ENCODE measurements at regions not wholly inside any gene's neighbourhood (a gene's known extent, or its start where the extent isn't known, plus 50 kb on each side); places are given as distances from the start of the nearest gene placed in this dataset.

- no TSS peak for BruUV-seq (replicated peaks)
These were observed 328.1 kb downstream of the TLE1 start for GRCh38 chr9:81361296-81361695.

GRCh38 chr9:81351166-81351565 lies 338.2 kb downstream of the TLE1 start:
- Mint-ChIP-seq H3K27me3 (ENCODE audit: insufficient read depth, unreplicated experiment) (no peaks in the 10 kb centered on the region), H3K9me3 (ENCODE audit: unreplicated experiment) (no peaks in the 10 kb centered on the region), H3K36me3 (ENCODE audit: insufficient read depth, unreplicated experiment) (no peaks in the 10 kb centered on the region), H3K4me1 (ENCODE audit: insufficient read depth, unreplicated experiment) (no peaks in the 10 kb centered on the region), H3K4me3 (ENCODE audit: unreplicated experiment) (no peak overlapping the region), H3K27ac (ENCODE audit: low read depth, unreplicated experiment) (no peak overlapping the region)
- TF ChIP-seq CTCF (IDR thresholded peaks at IDR 0.05; ENCODE audit: unreplicated experiment): no peak
- no TSS peak for BruUV-seq (replicated peaks)
- DNase-seq (ENCODE audit: unreplicated experiment): no peak
- intact Hi-C loops (cut with micrococcal nuclease): no loop called here
- POLR2A ChIA-PET: interaction anchor here (1.0 kb wide), 1 partner anchor 12 kb away, joined by 3 read pairs; no protein-coding TSS in a partner anchor
- CTCF ChIA-PET: interaction anchor here (0.6 kb wide), 1 partner anchor 9 kb away, joined by 4 read pairs; no protein-coding TSS in a partner anchor

More at GRCh38 chr9:81361296-81361695, 328.1 kb downstream of the TLE1 start:
- Mint-ChIP-seq H3K9me3 (ENCODE audit: unreplicated experiment) (peaks cover 12% of the 10 kb centered on the region), H3K27me3 (ENCODE audit: insufficient read depth, unreplicated experiment) (no peaks in the 10 kb centered on the region), H3K36me3 (ENCODE audit: insufficient read depth, unreplicated experiment) (no peaks in the 10 kb centered on the region), H3K27ac (ENCODE audit: low read depth, unreplicated experiment) (no peak overlapping the region), H3K4me3 (ENCODE audit: unreplicated experiment) (no peak overlapping the region), H3K4me1 (ENCODE audit: insufficient read depth, unreplicated experiment) (no peaks in the 10 kb centered on the region)
- DNase-seq (ENCODE audit: unreplicated experiment): no peak
- ChIA-PET CTCF (interaction anchor here (0.5 to 0.9 kb wide), 2 partner anchors 27 to 434 kb away, joined by 3 to 5 read pairs; no protein-coding TSS in a partner anchor), POLR2A (no interaction called here)
- intact Hi-C loops (cut with micrococcal nuclease): no loop called here
- no peak for TF ChIP-seq CTCF (IDR thresholded peaks at IDR 0.05; ENCODE audit: unreplicated experiment)

GRCh38 chr9:81344366-81344765 lies 345.0 kb downstream of the TLE1 start:
- no peak for TF ChIP-seq CTCF (IDR thresholded peaks at IDR 0.05; ENCODE audit: unreplicated experiment)
- H3K27me3 Mint-ChIP-seq (ENCODE audit: insufficient read depth, unreplicated experiment): no peaks in the 10 kb centered on the region
- no peak overlapping the region for H3K27ac Mint-ChIP-seq (ENCODE audit: low read depth, unreplicated experiment)
- H3K9me3 Mint-ChIP-seq (ENCODE audit: unreplicated experiment): no peaks in the 10 kb centered on the region
- ChIA-PET POLR2A (no interaction called here), CTCF (no interaction called here)
- no peaks in the 10 kb centered on the region for H3K36me3 Mint-ChIP-seq (ENCODE audit: insufficient read depth, unreplicated experiment)
- intact Hi-C loops (cut with micrococcal nuclease): no loop called here
- H3K4me3 Mint-ChIP-seq (ENCODE audit: unreplicated experiment): no peak overlapping the region
- no peak for DNase-seq (ENCODE audit: unreplicated experiment)
- H3K4me1 Mint-ChIP-seq (ENCODE audit: insufficient read depth, unreplicated experiment): no peaks in the 10 kb centered on the region
- BruUV-seq (replicated peaks): no TSS peak

GRCh38 chr9:81335879-81336421 lies 353.4 kb downstream of the TLE1 start:
- ChIA-PET POLR2A (interaction anchor here (0.7 kb wide), 2 partner anchors 877 to 1694 kb away, joined by 3 read pairs; no protein-coding TSS in a partner anchor), CTCF (interaction anchor here (0.7 to 1.1 kb wide), 2 partner anchors 529 to 1314 kb away, joined by 3 read pairs; no protein-coding TSS in a partner anchor)
- peaks cover 29% of the 10 kb centered on the region for H3K9me3 Mint-ChIP-seq (ENCODE audit: unreplicated experiment)
- no TSS peak for BruUV-seq (replicated peaks)
- TF ChIP-seq CTCF (IDR thresholded peaks at IDR 0.05; ENCODE audit: unreplicated experiment): no peak
- intact Hi-C loops (cut with micrococcal nuclease): no loop called here
- H3K4me1 Mint-ChIP-seq (ENCODE audit: insufficient read depth, unreplicated experiment): no peaks in the 10 kb centered on the region
- H3K4me3 Mint-ChIP-seq (ENCODE audit: unreplicated experiment): no peak overlapping the region
- H3K27ac Mint-ChIP-seq (ENCODE audit: low read depth, unreplicated experiment): no peak overlapping the region
- H3K36me3 Mint-ChIP-seq (ENCODE audit: insufficient read depth, unreplicated experiment): no peaks in the 10 kb centered on the region
- no peak for DNase-seq (ENCODE audit: unreplicated experiment)
- H3K27me3 Mint-ChIP-seq (ENCODE audit: insufficient read depth, unreplicated experiment): no peaks in the 10 kb centered on the region

Data from MCF 10A (cell line).